Left renal cortex interstitium (tissue), 4 donors: ENCODE measurements at regions not wholly inside any gene's neighbourhood (a gene's known extent, or its start where the extent isn't known, plus 50 kb on each side); places are given as distances from the start of the nearest gene placed in this dataset.
A peak's percentile ranks its signal among the peaks of the same experiment; 100 is the strongest.

Experiments
- DNase-seq, 4 donors: peaks; one replicate each; pipeline ENCODE4 v3.0.0-alpha.2; 2013; ENCODE audit warnings: low read depth in 4 of 4, low spot score in 2 of 4, missing footprints in 1 of 4

DNA sequence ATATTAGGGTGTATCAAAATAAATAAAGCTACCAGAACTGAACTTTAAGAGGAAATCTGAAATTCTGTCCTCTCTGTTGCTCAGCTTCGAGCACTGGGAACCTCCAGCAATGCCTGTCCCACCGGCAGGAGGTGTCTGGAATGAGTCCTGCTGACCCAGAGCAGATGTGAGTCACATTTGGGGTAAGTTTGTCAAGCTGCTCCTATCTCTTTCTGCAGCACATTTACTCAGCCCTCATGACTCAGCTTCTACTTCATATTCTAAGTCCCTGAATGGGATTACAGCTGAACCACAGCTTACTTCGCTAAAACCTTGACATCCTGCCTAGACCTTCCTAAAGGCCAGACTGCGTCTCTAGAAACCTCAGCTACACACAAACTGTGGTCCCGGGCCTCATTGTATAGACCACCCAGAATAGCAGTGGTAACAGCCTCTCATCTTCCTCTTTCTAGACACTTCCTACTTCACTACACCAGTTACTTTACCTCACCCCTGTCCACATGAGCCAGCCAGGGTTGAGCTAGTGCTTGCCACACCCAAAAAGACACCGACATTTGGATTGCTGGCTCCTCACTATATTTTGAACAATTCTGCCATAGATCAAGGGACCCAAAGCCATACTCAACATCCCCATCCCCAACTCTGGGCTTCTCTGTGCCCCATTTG, 109.6 kb upstream of the TMCO5A start:
- no peak for DNase-seq

- no peak for DNase-seq
These were observed 97.2 kb upstream of the TMCO5A start for GRCh38 chr15:37837276-37837675.

DNA sequence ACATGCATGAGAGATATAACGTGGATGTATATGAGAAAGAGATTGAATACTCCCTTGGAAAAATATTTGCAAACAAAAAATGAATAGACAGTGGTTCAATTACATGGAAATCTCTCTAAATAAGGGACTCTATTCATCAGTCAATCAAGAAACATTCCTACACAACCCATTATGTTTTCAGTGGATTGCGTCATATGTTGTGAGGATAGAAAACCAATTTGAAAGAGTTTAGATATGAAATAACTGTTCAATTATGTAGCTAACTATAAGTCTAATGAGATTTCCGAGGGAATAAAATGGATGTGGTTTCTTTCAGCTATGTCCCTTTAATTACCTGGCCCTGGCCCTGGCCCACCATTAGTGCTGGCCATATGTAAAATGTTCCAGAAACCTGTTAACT, 86.7 kb upstream of the TMCO5A start:
- no peak for DNase-seq

GRCh38 chr15:37856109-37856508, 78.3 kb upstream of the TMCO5A start:
- no peak for DNase-seq

- no peak for DNase-seq
These were observed 73.5 kb upstream of the TMCO5A start for GRCh38 chr15:37860896-37861295.

GRCh38 chr15:37865687-37866086, 68.8 kb upstream of the TMCO5A start:
- DNase-seq, result no peak

DNA sequence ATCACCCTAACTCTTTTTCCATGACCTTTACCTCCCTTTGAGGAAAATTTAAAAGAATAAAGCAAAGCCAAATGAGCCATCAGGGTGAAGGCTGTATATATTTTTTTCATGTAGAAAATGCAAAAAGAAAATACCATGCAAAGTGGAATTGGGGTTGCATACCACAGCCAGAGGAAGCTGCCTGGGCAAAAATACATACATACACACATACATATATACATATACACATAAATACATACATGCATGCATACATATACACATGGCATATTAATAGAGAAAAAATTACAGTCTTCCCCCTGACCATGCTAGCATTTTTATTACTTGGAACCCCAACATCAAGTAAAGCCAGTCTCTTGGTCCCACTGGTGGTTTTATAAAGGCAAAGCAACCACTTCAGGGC, 63.7 kb upstream of the TMCO5A start:
- DNase-seq, result no peak

- no peak for DNase-seq
These were observed 61.8 kb upstream of the TMCO5A start for GRCh38 chr15:37872661-37873060.

DNA sequence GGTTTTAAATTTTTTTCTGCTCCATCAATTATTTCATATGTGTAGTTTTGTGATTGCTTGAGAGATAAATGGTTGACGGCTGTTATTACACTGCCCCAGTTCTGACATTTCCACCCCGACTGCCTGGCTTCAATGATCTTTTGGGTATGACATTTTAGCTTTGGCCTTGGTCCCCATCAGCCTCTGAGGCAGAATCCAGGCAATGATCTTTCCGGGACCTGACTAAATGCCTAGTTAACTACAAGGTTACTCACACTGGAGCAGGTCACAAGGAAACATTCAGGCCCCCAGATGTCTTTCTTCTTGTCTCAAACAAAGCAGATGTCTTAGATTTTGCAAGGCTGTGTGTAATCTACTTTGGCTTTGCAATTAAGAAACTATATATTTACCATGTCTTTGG, 61.1 kb upstream of the TMCO5A start:
- DNase-seq, result peak in 1 of 4 donors; percentile 20

GRCh38 chr15:37876900-37877299, 57.5 kb upstream of the TMCO5A start:
- DNase-seq, result no peak

GRCh38 chr15:37877851-37878741, 56.3 kb upstream of the TMCO5A start:
- DNase-seq, result no peak

DNA sequence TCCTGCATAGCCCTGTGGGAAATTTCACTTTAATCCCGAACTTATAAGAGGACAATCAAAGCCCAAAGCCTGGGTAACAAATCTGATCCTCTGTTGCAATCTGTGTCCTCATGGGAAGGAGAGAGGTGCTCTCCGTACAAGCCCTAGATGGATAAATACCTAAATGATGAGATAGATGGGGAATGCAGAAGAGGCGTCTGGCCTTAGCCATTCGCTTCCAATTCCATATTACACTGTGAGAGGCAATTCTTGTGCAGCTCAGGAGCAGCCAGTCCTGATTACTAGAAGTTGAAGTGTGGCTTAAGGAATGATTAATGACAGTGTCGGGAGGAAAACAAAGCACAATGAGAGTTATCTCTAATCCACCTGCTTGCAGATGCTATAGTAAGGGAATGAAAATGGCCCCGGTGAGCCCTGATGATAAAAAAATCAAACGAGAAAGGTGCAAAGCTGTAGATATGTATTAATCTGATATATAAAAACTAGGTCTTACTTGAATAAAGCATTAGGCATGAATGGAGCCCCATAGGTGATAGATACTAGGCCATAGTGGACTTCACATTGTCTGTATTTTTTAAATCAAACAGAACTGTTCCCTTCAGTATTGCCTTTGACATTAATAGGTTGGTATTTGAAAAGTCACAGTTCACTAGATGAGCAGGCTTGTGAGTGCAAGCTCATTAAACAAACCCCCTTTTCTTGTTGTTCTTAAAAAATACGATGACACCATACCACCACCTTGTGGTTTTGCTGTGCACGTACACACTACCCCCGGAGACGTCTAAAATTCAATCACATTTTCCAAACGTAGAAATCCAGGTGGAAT, 54.2 kb upstream of the TMCO5A start:
- peak in 2 of 4 donors; percentile 49 to 60 for DNase-seq

DNA sequence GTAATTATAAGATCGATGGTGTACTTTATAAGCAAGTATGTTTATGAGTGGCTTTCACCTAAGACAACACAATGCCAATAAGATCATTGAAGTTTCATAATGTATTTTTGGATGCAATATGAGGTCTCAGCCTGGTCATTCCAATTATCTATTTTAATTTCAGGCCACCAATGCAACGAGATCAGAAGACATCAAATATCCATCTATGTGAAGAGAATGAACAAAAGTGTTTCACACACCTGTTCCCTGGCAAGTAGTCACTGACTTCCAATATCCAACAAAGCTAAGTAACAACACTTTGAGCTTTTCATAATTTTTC, 53.6 kb upstream of the TMCO5A start:
- DNase-seq, result no peak

DNA sequence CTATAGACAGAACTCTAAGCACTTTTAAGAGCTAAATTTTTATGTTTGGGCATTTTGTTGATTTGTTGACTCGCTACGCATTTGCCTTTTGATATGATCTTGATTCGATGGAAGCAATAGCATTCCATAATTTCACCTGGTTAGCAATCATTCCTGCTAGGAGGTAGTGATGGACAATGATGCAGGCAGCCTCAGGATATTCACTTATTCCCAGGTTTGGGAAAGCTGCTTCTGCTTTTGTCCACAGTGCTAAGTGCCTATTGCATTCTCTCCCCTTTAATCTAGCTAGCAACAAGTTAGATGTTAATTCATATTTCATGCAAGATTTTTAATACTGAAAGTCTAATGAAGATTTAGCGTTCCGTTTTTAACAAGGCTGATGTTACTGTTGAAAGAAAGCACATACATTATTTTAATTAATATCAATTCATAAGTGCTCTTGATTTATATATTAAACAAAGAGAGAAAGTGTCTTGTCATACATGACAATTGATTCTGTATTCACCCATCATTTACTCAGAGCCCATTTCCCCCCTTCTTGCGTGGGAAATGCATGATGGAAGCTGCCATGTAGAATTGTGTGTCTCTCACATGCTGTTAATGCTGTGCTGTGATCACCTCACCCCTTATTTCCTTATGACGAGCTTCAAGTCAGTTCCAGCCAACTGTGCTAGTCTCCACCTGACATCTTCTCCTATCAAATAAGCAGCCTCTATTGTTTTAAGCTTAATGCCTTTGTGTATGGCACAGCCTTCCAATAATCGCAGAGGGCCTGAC, 53.0 kb upstream of the TMCO5A start:
- DNase-seq, result no peak

- DNase-seq, result no peak
These were observed 51.8 kb upstream of the TMCO5A start for GRCh38 chr15:37882640-37883039.
